8988T (cell line): ENCODE measurements at regions not wholly inside any gene's neighbourhood (a gene's known extent, or its start where the extent isn't known, plus 50 kb on each side); places are given as distances from the start of the nearest gene placed in this dataset.

Experiments
- DNase-seq: peaks from one replicate; pipeline ENCODE4 v3.0.0; 2011

DNA sequence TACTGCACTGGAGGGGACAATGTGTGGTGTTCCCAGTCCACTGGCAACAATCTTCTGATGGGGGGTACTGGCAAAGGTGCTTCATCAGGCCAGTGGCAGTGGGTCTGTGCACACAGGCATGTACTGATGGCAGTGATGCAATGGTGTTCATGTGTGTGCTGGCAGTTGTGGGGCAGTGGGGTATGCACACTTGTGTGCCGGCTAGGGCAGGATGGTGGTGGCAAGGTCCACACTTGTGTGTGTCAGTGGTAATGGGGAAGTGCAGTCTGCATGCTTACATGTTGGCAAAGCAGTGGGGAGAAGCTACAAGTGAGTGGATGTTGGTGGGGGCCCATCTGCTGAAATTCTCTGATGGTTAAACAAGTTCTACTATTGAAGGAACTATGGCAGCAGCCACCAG is 504.6 kb upstream of the ZNF462 start:
- no peak for DNase-seq

DNA sequence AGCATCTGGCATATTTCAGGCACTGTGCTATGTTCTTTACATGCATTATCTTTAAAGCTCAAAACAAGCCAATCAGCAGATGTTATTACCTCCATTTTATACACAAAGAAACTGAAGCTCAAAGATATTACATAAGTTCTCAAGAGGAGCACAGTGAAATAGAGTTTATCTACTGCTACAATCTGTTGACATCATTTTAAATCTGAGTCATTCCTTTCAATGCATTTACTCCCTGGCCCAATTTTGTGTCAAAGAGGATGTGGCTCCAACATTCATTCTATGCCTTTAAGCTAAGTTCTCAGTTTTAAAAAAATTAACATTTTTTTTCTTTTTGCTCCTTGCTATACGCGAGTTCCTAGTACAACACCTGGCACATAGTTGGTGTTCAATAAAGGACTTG is 486.3 kb upstream of the ZNF462 start:
- DNase-seq: no peak

DNA sequence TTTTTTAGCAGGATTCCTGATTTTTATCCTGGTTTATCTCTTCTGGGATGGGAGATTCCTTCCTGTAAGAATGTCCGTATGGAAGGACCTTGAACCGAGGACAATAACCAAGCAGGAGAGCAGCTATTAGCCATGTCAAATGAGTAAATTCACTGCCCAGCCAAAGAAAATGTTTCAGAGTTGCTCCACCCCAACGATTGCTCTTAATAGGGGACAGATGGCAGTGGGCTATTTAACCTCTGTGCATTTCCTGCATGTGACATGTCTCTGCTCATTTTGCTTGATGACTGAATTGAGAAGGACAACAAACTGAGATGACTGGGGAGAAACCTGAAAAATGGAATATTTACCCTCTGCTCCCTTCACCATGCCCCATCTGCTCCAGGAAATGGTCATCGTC is 479.9 kb upstream of the ZNF462 start:
- DNase-seq: no peak

DNA sequence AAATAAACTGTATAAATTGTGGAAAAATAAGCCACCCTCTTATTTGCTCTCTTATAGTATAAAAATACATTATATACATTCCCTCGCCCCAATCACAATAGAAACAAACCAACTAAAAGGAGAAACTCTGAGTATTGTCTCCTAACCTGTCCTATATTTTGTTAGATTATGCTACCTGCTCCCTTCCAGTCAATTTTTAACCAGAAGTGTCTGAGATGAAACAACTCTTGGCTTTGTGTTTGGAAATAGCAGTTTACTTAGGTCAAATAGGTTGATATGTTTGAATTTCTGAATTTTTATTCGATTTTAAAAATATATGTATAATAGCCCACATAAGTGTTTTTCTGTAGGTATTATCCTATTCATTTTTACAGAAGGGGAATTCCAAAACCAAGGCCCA is 475.0 kb upstream of the ZNF462 start:
- DNase-seq: no peak

DNA sequence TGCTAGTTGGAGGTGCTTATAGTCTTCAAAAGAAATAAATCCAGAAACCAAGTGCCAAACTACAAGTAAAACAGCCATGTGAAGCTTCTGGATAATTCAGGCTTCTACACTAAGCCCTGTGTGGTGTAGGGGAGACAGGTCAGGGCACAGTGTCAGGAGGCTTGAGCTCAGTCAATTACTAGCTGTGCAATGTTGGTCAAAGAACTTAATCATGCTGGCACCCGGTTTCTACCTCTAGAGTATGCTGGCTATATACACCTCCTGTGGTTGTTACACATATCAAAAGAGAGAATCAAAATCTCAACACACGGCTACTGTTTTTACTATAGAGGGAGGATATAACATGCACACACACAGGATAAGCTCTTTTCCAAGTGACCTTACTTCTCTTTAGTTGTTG is 469.7 kb upstream of the ZNF462 start:
- no peak for DNase-seq

DNA sequence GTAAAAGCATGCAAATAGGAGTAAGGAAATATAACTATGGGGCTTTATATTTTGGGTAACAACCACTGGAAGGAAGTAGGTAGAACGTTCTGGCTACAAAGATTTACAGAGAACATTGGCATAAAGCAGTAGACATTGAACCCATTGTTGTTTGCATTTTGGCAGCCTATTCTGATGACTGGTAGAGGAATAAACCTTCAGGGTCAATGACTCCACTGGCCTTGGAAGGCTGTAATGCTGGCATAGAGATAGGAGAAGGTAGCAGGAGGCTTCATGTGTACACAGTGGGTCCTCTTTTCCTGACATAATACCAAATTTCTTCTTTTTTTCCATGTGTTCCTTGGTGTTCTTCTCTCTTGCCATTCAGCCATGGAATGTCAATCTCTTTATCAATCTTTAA is 462.8 kb upstream of the ZNF462 start:
- no peak for DNase-seq

DNA sequence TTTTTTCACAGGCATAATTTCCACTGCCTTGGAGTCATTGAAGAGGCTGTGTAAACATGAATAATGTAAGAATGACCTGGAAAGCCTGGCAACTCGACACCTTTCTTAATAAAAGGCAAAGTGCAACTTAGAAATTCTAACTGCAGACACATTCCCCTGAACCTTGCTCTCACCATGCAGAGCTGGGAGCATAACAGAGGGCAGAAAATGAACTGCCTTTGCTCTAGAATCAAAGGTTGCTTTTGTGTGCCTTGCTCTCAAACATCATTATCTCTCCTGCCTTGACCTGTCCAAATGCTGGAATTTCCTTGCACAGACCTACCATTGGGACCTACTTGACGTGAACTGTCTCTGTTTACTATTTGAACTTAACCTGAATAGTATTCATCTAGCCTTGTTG is 462.0 kb upstream of the ZNF462 start:
- no peak for DNase-seq

DNA sequence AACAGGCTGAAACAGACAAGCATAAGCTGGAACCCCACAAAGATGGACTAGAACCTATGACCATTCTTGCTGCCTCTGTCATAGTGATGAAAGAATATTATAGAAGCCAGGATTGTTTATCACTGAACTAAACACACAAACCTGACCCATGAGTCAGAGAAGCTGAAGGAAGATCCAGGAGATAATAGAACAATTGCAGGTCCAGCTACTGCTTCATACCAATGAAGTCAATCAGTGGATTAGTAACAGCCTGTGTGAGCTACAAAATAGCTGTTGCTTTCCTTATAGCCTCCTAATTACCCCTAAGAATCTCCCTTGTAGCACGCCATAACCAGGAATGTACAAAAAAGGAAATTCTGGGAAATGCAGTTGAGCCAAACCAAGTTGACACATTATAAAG is 459.9 kb upstream of the ZNF462 start:
- DNase-seq: no peak

DNA sequence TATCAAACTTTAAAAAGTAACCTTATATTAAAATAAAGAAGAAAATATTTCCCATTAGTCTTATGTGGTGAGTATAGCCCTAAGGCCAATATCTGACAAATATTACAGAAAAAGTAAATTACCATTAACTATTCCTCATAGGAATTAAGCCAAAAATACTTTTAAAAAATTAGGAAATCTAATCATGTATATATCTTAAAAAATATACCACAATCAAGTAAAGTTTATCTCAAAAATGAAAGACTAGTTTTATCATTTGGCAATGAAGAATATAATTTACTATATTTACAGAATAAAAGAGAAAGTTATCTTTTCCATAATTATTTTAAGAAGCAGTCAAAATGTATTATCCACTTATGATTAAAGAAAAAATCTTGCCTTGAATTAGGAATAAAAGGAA is 458.8 kb upstream of the ZNF462 start:
- DNase-seq: no peak

DNA sequence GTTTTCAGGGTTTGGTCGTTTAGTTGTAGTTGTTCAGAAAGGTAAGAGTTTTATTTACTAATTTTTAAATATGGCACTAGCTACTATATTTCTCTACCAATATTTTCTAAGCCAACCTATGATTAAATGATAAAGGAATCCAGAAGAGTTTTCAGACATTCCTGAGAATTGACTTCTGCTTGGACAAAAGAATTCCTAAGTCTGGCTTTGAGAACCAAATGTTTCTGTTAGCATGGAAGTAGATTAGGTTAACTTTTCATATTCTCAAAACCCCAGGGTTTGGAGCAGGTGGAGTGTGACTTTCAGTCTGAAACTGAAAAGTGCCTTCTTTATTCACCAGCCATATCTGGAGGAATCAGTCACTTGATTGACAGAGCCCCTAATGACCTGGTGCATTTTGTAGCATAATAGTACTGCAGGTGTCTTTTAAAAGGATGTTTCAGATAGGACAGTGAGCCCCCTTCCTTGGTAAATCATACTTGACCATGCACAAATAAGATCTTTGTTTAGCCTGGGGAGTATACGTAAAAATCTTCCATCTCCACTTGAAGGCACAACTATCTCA is 457.0 kb upstream of the ZNF462 start:
- no peak for DNase-seq

DNA sequence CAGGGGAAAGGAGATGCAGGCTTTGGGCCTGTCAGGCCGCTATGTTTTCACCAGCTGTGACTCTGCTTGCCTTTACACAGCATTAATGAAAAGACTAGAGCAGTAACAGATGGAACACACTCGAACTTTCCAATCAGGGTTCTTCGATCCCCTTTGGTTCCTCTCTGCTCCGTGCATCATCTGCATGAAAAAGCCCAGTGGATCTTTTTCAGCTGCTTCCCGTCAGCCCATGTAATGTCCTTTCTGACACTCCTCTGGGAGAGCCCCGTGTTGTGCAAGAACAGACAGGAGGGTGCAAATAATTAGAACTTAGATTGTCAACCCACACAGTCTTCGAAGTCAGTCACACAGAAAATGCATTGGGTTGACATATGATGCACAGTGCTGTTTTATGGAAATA is 448.9 kb upstream of the ZNF462 start:
- no peak for DNase-seq

DNA sequence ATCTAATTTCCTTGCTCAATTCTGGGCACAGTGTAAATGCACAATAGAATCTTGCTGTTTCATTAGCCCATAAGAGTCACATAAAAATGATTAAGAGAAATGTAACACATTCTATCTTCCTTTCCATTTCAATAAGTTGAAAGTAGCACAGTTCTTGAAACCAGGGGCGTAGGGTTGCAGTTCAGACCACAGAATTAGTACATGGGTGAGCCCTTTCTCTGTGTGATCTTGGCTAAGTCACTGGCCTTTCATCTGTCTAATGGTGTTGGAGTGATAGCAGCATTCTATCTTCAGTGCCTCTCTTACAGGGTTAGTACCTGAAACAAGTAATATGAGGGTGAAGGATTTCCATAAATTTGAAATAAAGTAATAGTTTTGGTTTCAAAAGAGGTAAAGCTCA is 445.3 kb upstream of the ZNF462 start:
- no peak for DNase-seq

DNA sequence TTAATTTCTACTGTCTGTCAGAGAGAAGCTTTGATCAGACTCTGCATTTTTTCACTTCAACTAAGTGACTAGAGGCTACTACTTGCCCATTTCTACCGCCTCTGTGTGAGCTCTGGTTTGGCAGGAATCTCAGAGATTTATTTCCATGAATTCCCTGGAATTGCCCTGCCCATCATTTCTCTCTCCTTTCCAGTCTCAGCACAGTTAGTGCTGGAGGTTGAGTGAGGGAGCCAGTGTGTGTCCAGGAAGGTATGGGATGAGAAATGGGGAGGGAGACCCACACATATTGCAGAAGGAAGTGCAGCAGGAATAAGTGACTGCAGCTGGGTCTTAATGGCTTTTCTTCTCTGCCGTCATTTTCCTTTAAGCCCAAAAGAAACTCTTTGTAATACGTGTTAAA is 443.1 kb upstream of the ZNF462 start:
- no peak for DNase-seq

DNA sequence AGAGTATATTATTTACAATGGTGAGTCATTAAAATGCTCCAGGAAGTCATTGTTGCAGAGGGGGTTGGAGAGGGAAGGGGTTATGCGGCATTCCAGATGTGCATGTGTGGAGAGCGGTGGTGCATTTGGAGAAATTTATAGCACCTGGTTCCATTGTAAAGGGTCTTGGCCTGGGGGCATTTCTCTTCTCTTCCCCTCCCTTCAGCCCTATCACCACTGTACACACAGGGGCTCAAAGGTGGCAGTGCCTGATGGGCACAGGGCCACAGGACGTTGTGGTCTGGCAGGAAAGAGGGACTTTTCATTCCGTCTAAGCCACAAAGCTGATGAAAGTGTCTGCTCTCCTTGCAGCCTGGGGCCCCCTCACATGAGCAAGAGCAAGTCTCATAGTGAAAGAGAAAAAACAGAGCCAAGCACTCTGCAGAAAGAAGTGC is 442.4 kb upstream of the ZNF462 start:
- no peak for DNase-seq

DNA sequence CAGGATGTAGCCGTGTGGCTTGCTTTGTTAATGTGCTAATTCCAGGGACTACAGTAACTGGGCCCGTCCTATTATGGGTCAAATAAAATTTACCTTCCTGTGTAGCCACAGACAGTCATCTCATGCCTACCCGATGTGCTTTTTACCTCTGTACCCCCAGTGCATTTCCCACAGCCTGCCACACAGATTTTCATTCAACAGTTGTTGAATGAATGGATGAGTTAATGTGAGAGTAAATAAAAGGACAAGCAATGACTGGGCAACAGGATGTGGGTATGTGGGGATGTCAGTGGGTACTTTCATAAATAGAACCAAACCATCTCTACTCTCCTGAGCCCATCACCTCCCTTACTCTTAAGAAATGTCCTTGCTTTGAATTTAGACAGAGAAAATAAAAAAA is 441.2 kb upstream of the ZNF462 start:
- DNase-seq: no peak

DNA sequence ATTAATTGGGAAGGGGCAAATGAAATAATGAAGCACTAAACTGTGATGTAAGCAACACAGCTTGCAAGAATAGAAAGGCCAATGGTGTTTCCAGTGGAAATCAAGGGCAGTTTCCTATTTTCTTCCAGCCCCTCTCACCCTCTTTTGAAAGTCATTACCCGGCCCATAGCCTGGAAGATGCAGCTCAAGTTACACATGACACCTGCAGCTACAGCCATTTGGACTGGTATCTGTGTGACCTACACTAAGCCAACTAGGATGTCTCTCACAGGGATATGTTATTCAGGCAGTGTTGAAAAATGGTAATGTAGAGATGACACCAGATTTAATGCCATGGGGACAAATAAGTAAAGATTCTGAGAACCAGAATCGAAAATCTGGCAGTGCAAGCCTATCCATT is 439.4 kb upstream of the ZNF462 start:
- DNase-seq: no peak

DNA sequence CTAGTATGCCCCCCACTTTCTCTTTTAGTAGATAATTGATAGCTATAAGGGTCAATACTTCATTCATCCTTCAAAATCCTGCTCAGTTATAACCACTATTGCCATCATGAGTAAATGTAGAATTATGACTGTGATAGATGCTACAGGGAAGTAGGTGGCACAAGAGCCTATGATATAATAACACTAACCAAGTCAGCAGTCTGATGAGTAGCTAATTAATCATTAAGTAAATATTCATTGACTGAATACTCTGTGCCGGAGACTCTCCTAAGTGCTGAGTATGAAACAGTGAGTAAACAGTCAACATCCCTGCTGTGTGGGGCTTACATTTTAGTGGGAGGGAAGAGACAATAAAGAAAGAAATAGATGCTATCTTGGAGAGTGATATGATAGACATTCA is 430.3 kb upstream of the ZNF462 start:
- no peak for DNase-seq

DNA sequence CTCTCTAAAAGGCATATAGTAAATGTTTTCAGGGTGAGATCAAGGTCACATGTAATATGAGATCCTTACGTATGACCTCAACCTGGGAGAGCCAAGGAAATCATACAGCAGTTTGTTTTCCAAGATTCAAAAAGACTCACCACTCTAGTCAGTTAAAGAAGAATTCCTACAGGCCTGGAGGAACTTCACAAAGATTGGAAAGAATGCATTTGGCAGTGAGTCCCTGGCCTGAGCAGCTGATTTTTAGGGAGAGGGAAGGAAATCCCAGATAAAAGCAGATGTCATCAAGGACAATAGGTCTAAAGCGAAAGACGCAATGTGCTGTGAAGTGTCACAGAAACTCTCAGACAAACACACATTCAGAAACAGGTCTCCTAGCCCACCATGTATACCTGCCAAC is 424.0 kb upstream of the ZNF462 start:
- DNase-seq: no peak

DNA sequence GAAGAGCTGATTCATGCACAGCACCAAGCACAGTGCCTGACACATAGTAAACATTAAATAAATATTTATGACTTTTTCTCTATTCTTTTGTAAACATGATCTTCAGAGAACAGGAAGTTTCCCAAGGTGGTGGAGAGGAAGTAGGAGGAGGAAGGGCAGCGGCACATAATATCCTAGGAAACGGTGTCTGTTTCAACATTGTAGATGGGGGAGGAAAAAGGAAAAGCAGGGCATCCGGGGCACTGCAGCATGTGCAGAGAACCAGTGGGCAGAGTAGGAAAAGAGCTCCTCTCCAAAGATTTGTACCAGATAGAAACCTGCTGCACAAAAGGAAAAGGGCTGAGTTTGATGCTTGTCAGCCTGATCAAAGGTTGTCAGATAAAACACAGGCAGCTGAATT is 421.7 kb upstream of the ZNF462 start:
- no peak for DNase-seq

DNA sequence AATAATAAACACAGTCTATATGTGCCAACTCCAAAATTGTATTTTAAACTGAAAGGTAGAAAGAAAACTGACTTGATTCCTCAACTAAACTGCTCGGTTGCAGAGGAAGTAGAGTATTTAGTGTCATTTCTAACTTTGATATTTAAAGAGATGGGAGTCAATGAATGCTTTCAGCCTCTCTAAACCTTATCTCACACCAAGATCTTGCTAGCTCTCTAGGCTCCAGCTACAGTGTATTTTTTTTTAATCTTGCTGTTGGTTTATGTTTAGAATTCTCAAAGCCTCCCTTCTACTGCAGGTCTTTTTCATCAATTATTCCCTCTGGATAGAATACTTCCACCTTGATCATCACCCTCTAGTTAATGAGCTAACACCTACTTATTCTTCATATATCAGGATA is 419.4 kb upstream of the ZNF462 start:
- DNase-seq: no peak

DNA sequence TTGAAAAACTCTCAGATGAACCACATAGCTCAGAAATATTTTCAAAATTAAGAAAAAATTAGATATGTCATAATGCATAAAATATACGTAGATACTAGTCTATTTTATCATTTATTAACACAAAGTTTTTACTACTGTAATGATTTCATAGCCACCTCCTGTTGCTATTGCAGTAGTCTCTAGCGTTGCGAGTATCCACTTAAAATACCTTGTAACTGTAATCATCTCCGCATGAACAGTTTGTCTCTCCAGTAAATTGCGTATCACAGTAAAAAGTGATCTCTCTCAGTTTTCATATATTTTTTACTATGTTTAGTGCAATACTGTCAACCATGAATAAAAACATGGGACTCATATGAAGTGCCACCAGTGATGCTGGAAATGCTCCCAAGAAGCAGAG is 417.9 kb upstream of the ZNF462 start:
- DNase-seq: no peak

DNA sequence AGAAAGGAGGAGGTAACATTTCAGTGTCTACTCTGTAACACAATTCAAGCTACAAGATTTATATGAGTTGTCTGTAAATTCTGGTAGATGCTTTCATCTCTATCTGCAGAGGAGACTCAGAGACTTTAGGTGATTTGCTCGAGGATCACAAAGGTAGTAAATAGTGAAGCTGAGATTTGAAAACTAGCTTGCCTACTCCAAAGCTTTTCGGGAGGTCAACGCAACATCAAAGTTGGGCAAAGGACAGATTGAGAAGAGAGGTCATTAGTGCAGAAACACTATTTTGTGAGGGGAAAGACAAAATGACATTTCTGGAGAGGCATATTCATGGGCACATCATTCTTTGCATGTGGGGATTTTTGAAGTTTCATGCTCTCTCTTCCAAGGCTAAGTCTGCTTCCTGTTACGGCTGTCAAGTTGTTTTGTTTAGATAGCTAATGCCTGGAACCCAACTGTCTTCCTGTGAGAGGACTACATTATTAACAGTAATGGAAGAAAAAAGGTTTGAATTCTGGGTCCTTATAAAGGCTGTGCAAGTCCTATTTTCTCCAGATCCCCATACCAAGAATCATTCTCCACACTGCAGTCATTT is 413.5 kb upstream of the ZNF462 start:
- DNase-seq: no peak

DNA sequence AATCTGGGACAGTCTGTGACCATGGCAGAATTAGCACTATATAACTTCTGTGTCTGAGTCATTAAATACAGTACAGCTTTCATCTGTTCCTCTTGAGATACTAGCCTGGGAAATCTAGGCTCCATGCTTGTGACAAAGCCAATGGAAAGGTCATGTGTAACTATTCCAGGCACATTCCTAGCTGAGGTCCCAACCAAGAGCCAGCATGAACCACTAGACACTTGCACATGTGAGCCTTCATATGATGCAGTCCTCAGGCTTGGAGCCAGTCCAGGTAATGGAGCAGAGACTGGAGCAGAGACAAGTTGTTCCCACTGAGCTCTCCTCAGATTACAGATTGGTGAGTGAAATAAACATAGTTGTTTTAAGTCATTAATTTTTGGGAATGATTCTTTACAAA is 412.4 kb upstream of the ZNF462 start:
- no peak for DNase-seq

DNA sequence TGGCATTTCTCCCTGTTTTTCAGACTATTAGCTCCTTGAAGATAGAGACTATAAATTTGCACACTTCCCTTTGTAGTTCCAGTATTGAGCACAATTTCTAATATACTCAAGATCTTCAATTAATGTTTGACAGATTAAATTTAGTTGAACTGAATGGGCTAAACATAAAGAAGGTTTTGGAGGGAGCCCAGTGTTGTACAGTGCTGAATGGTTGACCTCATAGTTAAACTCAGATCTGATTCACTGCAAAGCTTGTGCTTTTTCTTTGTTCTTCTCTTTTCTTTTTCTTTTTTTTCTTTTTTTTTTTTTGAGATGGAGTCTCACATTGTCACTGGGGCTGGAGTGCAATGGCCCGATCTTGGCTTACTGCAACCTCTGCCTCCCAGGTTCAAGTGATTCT is 411.7 kb upstream of the ZNF462 start:
- DNase-seq: no peak

DNA sequence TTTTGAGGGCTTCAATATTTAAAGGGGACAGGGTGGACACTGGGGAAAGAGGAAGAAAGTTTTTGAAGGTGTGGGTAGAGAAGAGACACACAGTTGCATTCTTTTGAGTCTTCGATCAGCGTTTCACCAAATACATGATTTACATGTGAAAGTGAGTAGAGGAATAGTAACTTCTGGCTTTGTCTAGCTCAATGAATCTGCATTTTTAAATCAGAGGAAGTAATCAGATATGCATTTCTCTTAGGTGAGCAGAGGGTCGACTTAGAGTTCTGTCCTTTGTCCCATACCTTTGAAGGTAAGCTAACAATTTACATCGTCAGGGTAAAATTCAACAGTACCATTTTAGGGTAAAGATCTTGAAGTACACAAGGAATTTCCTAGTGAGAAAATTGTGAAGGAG is 406.4 kb upstream of the ZNF462 start:
- DNase-seq: no peak
